ENCODE measurements at regions not wholly inside any gene's neighbourhood (a gene's known extent, or its start where the extent isn't known, plus 50 kb on each side); places are given as distances from the start of the nearest gene placed in this dataset.

DNA sequence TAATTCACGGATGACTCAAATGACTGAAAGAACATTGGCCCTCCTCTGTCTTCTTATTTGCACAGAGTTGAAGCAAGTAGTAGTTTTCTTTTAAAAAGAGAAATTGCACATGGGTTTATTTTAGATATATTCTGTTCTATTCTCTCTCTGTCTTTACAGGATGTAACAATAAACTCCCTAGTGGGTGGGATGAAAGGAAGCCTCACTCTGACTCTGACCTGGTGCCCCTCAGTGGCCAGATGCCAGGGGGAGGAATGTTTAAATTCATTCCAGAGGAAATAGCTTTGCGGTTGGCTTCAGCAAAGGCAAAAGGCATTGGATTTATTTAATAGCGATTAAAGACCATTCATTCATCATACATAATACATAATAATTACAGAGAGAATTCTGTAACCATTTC, 156.4 kb upstream of the MTPN start:
- no peaks in the 10 kb centered on the region for H3K36me3 ChIP-seq
- no peak overlapping the region for H3K4me3 ChIP-seq
- H3K27ac ChIP-seq, result no peak overlapping the region
- 61% methylated on average over 3 of the region's 3 CpGs for WGBS (ENCODE audit: insufficient coverage, low coverage, low lambda C conversion rate, missing lambda C conversion rate)
- intact Hi-C loops (cut with DNase I), result no loop called here
- H3K4me1 ChIP-seq, result no peaks in the 10 kb centered on the region
- DNase-seq (no peak), ATAC-seq (no peak)
- no peak for TF ChIP-seq POLR2A (IDR thresholded peaks at IDR 0.05)
- TF ChIP-seq, protein P1, sequence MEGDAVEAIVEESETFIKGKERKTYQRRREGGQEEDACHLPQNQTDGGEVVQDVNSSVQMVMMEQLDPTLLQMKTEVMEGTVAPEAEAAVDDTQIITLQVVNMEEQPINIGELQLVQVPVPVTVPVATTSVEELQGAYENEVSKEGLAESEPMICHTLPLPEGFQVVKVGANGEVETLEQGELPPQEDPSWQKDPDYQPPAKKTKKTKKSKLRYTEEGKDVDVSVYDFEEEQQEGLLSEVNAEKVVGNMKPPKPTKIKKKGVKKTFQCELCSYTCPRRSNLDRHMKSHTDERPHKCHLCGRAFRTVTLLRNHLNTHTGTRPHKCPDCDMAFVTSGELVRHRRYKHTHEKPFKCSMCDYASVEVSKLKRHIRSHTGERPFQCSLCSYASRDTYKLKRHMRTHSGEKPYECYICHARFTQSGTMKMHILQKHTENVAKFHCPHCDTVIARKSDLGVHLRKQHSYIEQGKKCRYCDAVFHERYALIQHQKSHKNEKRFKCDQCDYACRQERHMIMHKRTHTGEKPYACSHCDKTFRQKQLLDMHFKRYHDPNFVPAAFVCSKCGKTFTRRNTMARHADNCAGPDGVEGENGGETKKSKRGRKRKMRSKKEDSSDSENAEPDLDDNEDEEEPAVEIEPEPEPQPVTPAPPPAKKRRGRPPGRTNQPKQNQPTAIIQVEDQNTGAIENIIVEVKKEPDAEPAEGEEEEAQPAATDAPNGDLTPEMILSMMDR (IDR thresholded peaks at IDR 0.05), result no peak
- H3K9me3 ChIP-seq, result no peaks in the 10 kb centered on the region
- H3K27me3 ChIP-seq, result no peaks in the 10 kb centered on the region

DNA sequence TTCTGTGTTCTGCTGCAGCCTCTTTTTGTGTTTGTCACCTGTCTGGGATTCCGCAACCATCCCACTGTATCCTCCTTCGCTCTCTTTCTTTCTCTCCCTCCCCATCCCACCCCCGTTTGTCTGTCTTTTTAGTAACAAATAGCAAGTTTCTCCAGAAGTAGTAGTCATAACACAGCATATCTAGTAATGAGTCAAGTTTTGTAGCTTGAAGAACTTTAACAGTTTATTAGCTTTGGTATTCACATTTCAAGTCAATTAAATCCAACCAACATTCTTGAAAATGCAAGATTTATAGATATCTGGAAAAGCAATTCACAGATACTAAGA, 154.1 kb upstream of the MTPN start:
- Histone ChIP-seq H3K36me3 (no peaks in the 10 kb centered on the region), H3K27me3 (no peaks in the 10 kb centered on the region), H3K4me1 (no peaks in the 10 kb centered on the region), H3K27ac (no peak overlapping the region), H3K9me3 (no peaks in the 10 kb centered on the region), H3K4me3 (no peak overlapping the region)
- ATAC-seq (no peak), DNase-seq (no peak)
- intact Hi-C loops (cut with DNase I), result no loop called here
- 48% methylated on average over 3 of the region's 3 CpGs for WGBS (ENCODE audit: insufficient coverage, low coverage, low lambda C conversion rate, missing lambda C conversion rate)
- TF ChIP-seq, protein P1 (IDR thresholded peaks at IDR 0.05), result no peak
- TF ChIP-seq POLR2A (IDR thresholded peaks at IDR 0.05), result no peak

DNA sequence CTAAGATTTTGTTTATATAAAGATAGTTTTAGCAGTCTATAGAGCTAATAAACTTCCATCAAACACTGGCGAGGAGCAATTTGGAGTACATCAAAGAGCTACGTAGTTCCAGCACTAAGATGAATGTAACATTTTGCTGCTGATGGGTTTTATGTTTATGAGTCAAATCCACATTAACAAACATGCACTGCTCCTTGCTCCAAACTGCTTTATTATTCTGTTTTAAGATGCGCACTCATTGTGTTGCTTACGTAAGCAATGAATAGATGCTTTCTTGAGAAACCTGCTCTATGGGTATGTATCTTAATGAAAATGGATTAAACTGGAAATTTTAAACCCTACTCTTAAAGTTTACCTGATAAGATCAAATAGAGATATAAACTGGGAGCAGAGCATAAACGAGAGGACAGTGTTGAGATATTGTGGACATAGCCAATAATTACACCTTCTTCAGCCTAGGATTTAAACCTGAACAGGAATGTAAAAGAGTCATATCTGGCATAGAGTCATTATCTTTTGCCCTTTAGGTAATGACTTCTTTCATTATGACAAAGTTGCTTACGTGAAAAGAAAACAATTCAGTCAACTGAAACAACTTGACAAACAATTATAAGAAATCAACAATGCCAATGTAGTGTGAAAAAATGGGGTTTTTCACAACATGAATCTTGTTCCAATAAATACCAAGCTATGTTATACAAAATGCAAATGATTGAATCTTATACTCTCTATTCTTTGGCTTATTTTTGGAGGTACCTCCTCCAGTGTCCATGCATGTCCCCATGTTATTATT, 153.5 kb upstream of the MTPN start:
- H3K9me3 ChIP-seq, result no peaks in the 10 kb centered on the region
- TF ChIP-seq, protein P1 (IDR thresholded peaks at IDR 0.05), result no peak
- no peak for TF ChIP-seq POLR2A (IDR thresholded peaks at IDR 0.05)
- no peak overlapping the region for H3K27ac ChIP-seq
- H3K27me3 ChIP-seq, result no peaks in the 10 kb centered on the region
- no peak overlapping the region for H3K4me3 ChIP-seq
- no peak for ATAC-seq
- H3K36me3 ChIP-seq, result no peaks in the 10 kb centered on the region
- intact Hi-C loops (cut with DNase I), result no loop called here
- 54% methylated on average over 6 of the region's 6 CpGs for WGBS (ENCODE audit: insufficient coverage, low coverage, low lambda C conversion rate, missing lambda C conversion rate)
- no peaks in the 10 kb centered on the region for H3K4me1 ChIP-seq
- DNase-seq, result no peak

DNA sequence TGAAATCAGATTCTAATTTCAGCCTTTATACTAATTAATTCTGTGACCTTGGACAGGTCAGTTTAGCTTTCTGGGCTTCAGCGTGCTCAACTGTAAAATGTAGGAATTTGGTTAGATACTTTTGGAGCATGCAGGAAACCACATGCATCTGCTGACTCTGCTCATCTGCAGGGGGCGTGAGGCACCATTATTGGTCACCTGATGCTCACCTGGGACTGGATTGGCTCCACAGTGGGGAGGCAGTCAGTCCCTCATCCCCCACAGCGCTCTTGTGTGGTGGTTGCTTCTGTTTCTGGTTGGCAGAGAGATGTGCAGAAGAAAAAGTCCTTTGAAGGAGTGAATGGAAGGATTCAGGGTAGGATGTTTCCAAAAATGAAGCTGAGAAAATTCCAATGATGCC, 150.9 kb upstream of the MTPN start:
- H3K27me3 ChIP-seq, result no peaks in the 10 kb centered on the region
- TF ChIP-seq, protein P1 (IDR thresholded peaks at IDR 0.05), result no peak
- no peak for TF ChIP-seq POLR2A (IDR thresholded peaks at IDR 0.05)
- no peaks in the 10 kb centered on the region for H3K9me3 ChIP-seq
- ATAC-seq (no peak), DNase-seq (no peak)
- H3K4me3 ChIP-seq, result no peak overlapping the region
- WGBS (ENCODE audit: insufficient coverage, low coverage, low lambda C conversion rate, missing lambda C conversion rate), result 70% methylated on average over 2 of the region's 3 CpGs
- intact Hi-C loops (cut with DNase I), result no loop called here
- H3K36me3 ChIP-seq, result no peaks in the 10 kb centered on the region
- no peaks in the 10 kb centered on the region for H3K4me1 ChIP-seq
- no peak overlapping the region for H3K27ac ChIP-seq
